ENCODE measurements at regions not wholly inside any gene's neighbourhood (a gene's known extent, or its start where the extent isn't known, plus 50 kb on each side); places are given as distances from the start of the nearest gene placed in this dataset.
A peak's percentile ranks its signal among the peaks of the same experiment; 100 is the strongest.

GRCh38 chr4:14631806-14632440, 370.4 kb upstream of the CPEB2 start:
- no peak for DNase-seq (ENCODE audit: low read depth)

GRCh38 chr4:14636563-14636962, 365.7 kb upstream of the CPEB2 start:
- DNase-seq (ENCODE audit: low read depth), result no peak

DNA sequence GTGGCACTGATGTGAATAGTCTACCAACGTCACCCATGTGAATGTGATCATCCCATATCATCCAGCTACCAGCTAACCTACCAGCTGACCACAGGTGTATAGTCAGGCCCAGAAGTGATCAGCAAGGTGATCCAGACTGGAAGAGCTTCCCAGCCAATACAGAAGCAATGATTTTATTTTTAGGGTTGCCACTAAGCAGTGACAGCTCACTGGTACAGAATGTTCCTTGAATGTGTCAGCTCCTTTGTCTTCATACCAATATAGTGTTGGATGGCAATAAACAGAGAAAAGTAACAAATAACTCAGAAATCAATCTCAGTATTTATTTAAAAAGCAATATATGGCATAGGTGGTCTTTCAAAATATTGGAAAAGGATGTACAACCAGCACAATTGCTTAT, 361.8 kb upstream of the CPEB2 start:
- DNase-seq (ENCODE audit: low read depth), result no peak

DNA sequence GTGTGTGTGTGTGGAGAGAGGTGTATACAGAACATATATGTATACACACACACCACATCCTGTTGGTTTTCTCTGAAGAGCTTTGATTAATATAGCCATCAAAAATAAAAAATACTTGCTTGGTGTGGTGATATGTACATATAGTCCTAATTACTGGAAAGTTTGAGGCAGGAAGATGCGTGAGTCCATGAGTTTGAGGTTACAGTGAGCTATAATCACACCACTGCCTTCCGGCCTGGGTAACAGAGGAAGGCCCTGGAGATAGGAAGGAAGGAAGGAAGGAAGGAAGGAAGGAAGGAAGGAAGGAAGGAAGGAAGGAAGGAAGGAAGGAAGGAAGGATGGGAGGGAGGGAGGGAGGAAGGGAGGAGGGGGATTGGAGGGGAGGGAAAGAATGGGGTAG, 360.4 kb upstream of the CPEB2 start:
- DNase-seq (ENCODE audit: low read depth), result no peak

DNA sequence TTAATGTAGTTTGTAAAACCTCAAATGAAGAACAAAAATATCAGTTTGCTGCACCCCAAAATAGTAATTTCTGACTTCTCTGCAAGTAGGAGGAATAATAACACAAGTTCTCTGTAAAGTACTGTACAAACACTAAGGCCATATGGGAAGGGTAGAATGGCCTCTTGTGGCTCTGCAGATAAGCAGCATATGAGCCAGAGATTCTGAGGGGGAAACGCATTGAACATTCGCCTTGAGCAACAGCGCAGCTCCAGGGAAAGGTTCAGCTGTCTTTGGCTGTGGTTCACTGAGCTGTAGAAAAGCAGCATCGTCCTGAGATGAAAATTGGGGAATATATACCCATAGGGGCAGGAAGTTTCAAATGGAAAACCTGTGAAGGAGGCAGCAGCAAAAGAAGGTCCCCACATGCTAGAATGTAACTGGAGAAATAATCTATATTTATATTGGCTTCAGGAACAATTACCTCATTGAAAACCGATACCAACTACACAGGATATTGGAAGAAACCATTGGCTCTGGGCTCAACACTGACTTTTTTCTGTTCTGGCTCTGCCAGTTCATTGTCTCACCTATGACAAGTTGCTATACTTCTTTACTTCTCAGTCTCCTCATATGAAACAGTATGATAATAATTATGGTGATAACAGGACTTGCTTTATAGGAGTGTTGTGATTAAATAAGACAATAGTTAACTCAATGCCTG, 357.6 kb upstream of the CPEB2 start:
- DNase-seq (ENCODE audit: low read depth), result no peak

GRCh38 chr4:14646831-14647230, 355.4 kb upstream of the CPEB2 start:
- peak; percentile 63 for DNase-seq (ENCODE audit: low read depth)

GRCh38 chr4:14650127-14650526, 352.2 kb upstream of the CPEB2 start:
- DNase-seq (ENCODE audit: low read depth), result no peak

GRCh38 chr4:14652522-14652921, 349.8 kb upstream of the CPEB2 start:
- no peak for DNase-seq (ENCODE audit: low read depth)

DNA sequence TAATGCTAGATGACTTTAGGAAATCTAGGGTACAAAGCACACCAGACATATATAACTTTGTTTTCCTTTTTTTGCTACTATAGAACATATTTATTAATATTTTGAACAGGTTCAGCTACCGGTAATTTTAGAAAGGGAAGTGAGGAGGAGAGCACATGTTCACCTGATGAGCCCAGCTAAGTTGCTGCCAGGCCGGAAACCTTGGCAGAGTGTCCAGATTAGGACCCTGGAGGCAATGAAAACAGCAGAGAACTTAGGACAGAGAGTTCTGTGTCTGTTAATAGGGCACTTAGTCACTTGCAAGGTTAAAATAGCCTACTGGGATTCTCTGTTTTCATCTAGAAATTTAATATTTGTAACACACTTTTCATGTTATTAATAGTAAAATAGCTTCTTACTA, 348.9 kb upstream of the CPEB2 start:
- no peak for DNase-seq (ENCODE audit: low read depth)

- no peak for DNase-seq (ENCODE audit: low read depth)
These were observed 343.0 kb upstream of the CPEB2 start for GRCh38 chr4:14659286-14659685.

DNA sequence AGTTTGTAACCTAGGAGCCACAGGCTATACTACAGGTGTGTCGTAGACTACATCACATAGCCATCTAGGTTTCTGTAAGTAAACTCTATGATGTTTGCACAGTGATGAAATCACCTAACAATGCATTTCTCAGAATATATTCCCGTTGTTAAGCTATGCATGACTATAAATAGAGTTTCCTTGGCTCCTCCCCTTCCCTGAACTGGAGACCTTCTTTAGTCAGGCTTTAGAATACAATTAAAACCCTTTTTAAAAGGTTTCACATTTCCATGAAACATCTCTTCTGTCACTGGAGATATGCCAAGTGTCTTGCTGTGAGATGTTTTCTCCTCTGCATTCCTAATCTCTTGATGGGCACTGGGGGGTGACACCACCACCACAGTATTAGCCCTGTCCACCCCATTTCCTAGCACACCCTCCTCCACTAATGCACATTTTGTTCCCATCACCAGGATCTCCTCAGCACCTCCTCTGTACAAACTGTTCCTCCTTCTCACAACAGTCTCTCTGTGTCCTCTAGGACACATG, 334.6 kb upstream of the CPEB2 start:
- no peak for DNase-seq (ENCODE audit: low read depth)

- no peak for DNase-seq (ENCODE audit: low read depth)
These were observed 334.0 kb upstream of the CPEB2 start for GRCh38 chr4:14668296-14668695.

GRCh38 chr4:14669371-14669770, 332.9 kb upstream of the CPEB2 start:
- no peak for DNase-seq (ENCODE audit: low read depth)

DNA sequence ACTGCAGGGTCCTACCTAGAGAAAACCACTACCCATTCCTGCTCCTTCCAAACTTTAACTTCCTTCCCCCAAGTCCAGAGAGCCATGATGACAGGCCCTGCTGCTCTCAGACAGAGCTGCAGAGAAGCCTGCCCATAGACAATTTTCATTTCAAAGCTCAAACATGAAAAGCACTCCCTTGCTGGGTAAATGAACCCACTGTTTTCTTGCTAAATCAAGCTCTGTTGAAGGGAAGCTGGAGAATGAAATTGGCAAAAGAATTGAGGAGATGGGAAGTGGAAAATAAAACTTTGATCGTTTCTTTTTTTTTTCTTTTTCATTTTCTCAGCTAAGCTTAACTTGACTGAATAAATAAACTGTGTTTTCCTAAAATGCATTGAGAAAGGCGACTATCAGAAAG, 331.1 kb upstream of the CPEB2 start:
- no peak for DNase-seq (ENCODE audit: low read depth)

DNA sequence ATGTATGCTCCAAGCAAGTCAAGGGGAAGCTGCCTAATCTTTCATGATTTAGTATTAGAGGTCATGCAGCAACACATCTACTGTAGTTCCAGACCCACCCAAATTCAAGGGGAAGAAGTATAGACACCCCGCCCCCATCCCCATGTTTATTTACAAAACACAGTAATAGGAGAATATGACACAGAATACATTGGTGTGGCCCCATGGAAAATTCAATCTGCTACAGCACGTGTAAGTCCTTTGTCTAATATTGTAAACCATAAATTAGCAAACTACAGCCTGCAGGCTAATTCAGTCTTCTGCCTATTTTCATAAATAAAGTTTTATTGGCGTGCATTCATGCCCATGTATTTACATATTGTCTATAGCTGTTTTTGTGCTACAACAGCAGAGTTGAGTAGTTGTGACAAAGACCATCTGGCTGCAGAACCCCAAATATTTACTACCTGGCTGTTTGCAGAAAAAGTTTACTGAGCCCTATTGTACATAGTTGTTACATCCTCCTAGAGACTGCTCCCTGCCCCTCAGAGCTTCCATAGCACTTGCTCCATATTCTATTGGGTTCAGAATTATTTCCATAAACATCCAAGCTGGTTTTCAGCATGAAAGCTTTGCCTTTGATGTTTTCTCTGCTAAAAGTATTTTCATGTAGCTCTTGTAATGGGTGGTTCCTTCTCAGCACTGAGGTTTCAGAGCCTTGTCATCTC, 326.8 kb upstream of the CPEB2 start:
- DNase-seq (ENCODE audit: low read depth), result no peak

GRCh38 chr4:14679906-14680305, 322.4 kb upstream of the CPEB2 start:
- DNase-seq (ENCODE audit: low read depth), result no peak

GRCh38 chr4:14681330-14681729, 321.0 kb upstream of the CPEB2 start:
- DNase-seq (ENCODE audit: low read depth), result no peak

- no peak for DNase-seq (ENCODE audit: low read depth)
These were observed 308.6 kb upstream of the CPEB2 start for GRCh38 chr4:14693728-14694127.

DNA sequence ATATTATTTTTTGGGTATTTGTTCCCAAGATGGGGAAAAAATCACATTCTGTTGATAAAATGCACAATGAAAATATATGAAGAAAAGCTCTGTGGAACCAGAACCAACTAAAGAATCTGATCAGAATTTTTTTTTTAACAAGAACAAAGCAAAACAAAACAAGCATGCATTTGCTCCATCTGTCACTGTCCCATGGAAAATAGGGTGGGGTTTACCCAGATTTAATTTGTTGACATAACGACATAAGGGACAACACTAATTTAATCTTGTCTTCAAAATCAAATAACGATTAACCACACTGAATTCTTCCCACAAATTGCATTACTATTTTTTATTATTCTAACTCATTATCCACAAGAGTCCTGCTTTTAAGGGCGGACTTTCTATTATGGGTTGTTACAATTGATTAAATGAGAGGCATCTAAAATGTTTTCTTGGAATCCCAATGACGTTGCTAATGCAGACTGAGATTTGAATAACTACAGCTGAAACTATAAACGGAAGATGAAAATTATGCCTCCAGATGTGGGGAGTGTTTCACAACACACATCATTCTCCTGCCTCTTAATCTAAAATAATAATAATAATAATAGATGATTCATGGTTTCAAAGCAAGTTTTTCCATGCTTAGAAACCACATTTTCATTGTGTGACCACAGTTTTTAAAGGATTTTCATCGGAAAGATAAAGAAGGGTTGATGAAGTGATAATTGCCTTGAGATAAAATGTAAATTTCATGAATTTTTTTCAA, 307.0 kb upstream of the CPEB2 start:
- DNase-seq (ENCODE audit: low read depth), result no peak

- DNase-seq (ENCODE audit: low read depth), result no peak
These were observed 302.2 kb upstream of the CPEB2 start for GRCh38 chr4:14700083-14700482.

DNA sequence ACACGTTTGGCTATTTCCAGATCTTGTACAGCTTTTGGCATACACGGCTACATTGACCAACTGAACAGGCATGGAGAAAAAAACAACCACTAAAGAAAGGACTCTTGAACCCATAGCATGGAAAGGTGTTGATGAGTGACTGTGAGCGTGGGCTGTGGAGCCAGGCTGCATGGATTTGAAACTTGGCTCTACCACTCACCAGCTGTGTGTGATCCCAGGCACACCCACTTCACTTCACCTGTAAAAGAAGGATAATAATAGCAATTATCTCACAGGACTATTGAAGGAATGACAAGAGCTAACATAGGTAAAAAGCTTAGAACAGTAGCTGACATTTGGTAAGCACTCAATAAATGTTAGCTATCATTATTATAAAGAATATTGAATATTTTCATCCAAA, 301.7 kb upstream of the CPEB2 start:
- DNase-seq (ENCODE audit: low read depth), result no peak

- DNase-seq (ENCODE audit: low read depth), result no peak
These were observed 300.9 kb upstream of the CPEB2 start for GRCh38 chr4:14701389-14701788.
